HepG2 (cell line): ENCODE measurements at regions not wholly inside any gene's neighbourhood (a gene's known extent, or its start where the extent isn't known, plus 50 kb on each side); places are given as distances from the start of the nearest gene placed in this dataset.

Experiments used
- ATAC-seq: fragments of 200-7000 bp; cut with Tn5 transposase; 3 replicates; pipeline ENCODE4 v1.9.1; 2020; ENCODE audit warnings: mild to moderate bottlenecking, moderate library complexity
- BruUV-seq: library from RNA; stranded (reverse); fragments of 400-500 nt; replicated peaks from 2 replicates; lab custom pipeline; 2021; lab: Mats Ljungman, UMichigan
- CTCF ChIA-PET: fragments of 300-600 bp; formaldehyde crosslinking; extraction: SDS; loops from one replicate; lab custom pipeline; 2021; ENCODE audit warnings: low total read pairs, inconsistent platforms, low intra/inter-chr PET ratio; lab: Yijun Ruan, JAX
- POLR2A ChIA-PET: fragments of 350-600 bp; sonication (Branson Sonifier 250); formaldehyde crosslinking; loops from one replicate; lab custom pipeline; 2020; ENCODE audit warnings: antibody characterized with exemption, inconsistent platforms; lab: Yijun Ruan, JAX
- DNase-seq: peaks from one replicate; pipeline ENCODE4 v3.0.0-alpha.2; 2015; ENCODE audit warnings: low spot score
- FAIRE-seq: peaks from 3 replicates; lab custom pipeline; 2011; peaks lifted over from hg19 to GRCh38; lab: Jason Lieb, UNC
- H2AFZ ChIP-seq: one replicate; pipeline ENCODE4 v1.6.1; 2011; ENCODE audit warnings: low read length, inconsistent platforms
- H3K27ac ChIP-seq: fragments of 300-600 bp; 3 replicates; pipeline ENCODE4 v1.8.0; 2011; ENCODE audit warnings: mixed run types, mild to moderate bottlenecking, mixed read lengths, low read length, inconsistent platforms; ENCODE audit not compliant: insufficient read depth; ENCODE audit errors: extremely low read length
- H3K27me3 ChIP-seq, 2 experiments: fragments of 200-600 bp in 1 of 2; 2 replicates in 1 of 2; 3 replicates in 1 of 2; pipeline versions ENCODE4 v1.6.0 to v1.8.0; 2011; ENCODE audit warnings: low read length in 2 of 2, mild to moderate bottlenecking in 2 of 2, moderate library complexity in 2 of 2, inconsistent platforms in 1 of 2; ENCODE audit not compliant: insufficient read depth in 2 of 2, control insufficient read depth in 1 of 2
- H3K36me3 ChIP-seq, 2 experiments: fragments of 200-600 bp in 1 of 2; replicated peaks in 1 of 2; 2 replicates in 1 of 2; 3 replicates in 1 of 2; pipeline versions ENCODE4 v1.5.1 to v1.8.0; 2011; ENCODE audit warnings: low read length in 2 of 2, inconsistent platforms in 1 of 2; ENCODE audit not compliant: insufficient read depth in 2 of 2, control insufficient read depth in 1 of 2
- H3K4me1 ChIP-seq: 2 replicates; pipeline ENCODE4 v1.5.1; 2012; ENCODE audit warnings: low read length, inconsistent platforms; ENCODE audit not compliant: insufficient read depth
- H3K4me2 ChIP-seq: 2 replicates; pipeline ENCODE4 v1.6.0; 2011; ENCODE audit warnings: low read depth, low read length, inconsistent platforms
- H3K4me3 ChIP-seq, 3 experiments: fragments of 200-600 bp in 1 of 3; sonication (generic), shearing (Covaris generic) in 1 of 3; replicated peaks in 1 of 3; 2 replicates each; pipeline ENCODE4 v1.5.1; 2011 to 2016; ENCODE audit warnings: low read length in 3 of 3, inconsistent platforms in 2 of 3, low read depth in 2 of 3, mild to moderate bottlenecking in 2 of 3, control low read depth in 1 of 3, mixed read lengths in 1 of 3; ENCODE audit not compliant: insufficient read depth in 1 of 3
- H3K79me2 ChIP-seq: one replicate; pipeline ENCODE4 v1.6.1; 2011; ENCODE audit warnings: low read length, inconsistent platforms; ENCODE audit not compliant: insufficient read depth
- H3K9ac ChIP-seq: 2 replicates; pipeline ENCODE4 v1.6.0; 2011; ENCODE audit warnings: mild to moderate bottlenecking, low read depth, low read length, inconsistent platforms; ENCODE audit not compliant: insufficient read depth
- H3K9me3 ChIP-seq: 2 replicates; pipeline ENCODE4 v1.5.1; 2012; ENCODE audit warnings: mild to moderate bottlenecking, low read length
- H4K20me1 ChIP-seq: 2 replicates; pipeline ENCODE4 v1.6.0; 2011; ENCODE audit warnings: inconsistent platforms, mild to moderate bottlenecking, low read length, moderate library complexity; ENCODE audit not compliant: insufficient read depth
- CBFB ChIP-seq: sonication (generic); formaldehyde crosslinking; IDR thresholded peaks from 2 replicates; pipeline ENCODE4 v1.4.0; 2020; ENCODE audit warnings: missing genetic modification reagents
- YEATS4 ChIP-seq: sonication (generic); formaldehyde crosslinking; IDR thresholded peaks from 2 replicates; pipeline ENCODE4 v1.4.0; 2020; ENCODE audit warnings: missing genetic modification reagents, borderline replicate concordance
- in situ Hi-C: cut with HindIII; loops from 2 replicates; pipeline ENCODE4 v1.10.0; 2017; ENCODE audit warnings: low pct_unique_long_range_greater_than_20kb; ENCODE audit not compliant: extremely low pct_ligation_motif_present
- intact Hi-C: fragments of 100-400 bp; cut with micrococcal nuclease; formaldehyde crosslinking; loops from one replicate; pipeline ENCODE4 v1.10.0; 2022; ENCODE audit not compliant: unreplicated experiment
- TF ChIP-seq, protein P1 (sequence below): sonication (generic); formaldehyde crosslinking; conservative IDR thresholded peaks from 2 replicates; pipeline ENCODE4 v1.4.0; 2020; ENCODE audit warnings: mild to moderate bottlenecking, missing genetic modification reagents, moderate library complexity
- TF ChIP-seq, protein P2 (sequence below): sonication (generic); formaldehyde crosslinking; IDR thresholded peaks from 2 replicates; pipeline ENCODE4 v1.5.0; 2020; ENCODE audit warnings: mild to moderate bottlenecking, missing genetic modification reagents, borderline replicate concordance

DNA sequence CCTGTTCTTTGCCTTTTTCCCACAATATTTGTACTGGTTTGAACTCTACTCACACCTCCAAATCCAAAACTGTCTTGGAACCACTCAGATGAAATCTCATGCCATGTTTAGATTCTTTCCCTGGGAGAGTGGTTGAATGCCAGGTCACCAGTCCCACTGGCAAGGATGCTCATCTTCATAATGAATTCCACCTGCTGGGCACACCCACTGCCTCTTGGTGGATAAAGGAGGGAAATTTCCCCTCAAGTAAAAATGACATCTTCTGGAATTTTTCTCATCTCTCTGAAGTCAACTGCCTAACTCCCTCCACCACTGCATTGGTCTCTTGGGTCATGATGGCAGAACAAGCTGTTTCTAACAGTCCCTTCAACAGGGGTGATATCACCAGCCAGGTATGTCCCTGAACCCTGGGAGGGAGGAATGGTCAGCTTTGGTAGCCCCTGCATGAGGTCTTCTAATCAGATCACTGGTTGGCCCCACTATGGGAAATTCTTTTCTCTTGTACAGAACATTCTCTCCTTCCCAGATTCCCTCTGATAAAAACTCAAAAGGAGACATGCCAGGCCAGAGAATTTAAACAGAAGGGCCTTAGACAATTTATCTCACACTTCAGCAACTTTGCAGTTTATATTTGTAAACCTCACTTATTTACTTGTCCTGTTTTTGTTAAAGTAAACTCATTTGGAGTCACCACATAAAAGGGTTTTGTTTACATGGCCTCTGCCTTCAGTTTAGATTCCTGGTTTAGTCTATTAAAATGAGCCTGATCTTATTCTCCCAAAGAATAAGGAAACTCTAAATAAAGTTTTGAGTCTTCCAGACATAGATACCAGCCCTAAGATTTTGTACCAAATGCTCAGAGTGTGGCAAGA is 143.4 kb downstream of the WNT5A start:
- H3K79me2 ChIP-seq, result no peaks in the 10 kb centered on the region
- H3K9me3 ChIP-seq, result no peaks in the 10 kb centered on the region
- intact Hi-C loops, result no loop called here
- no peak overlapping the region for H3K9ac ChIP-seq
- H3K27me3 ChIP-seq, result no peaks in the 10 kb centered on the region
- H3K4me1 ChIP-seq, result no peaks in the 10 kb centered on the region
- no peak for ATAC-seq
- no peaks in the 10 kb centered on the region for H3K36me3 ChIP-seq
- CTCF ChIA-PET, result no interaction called here
- no peak overlapping the region for H3K27ac ChIP-seq
- H3K4me2 ChIP-seq, result no peak overlapping the region
- no peak overlapping the region for H2AFZ ChIP-seq
- POLR2A ChIA-PET, result no interaction called here
- DNase-seq, result no peak
- in situ Hi-C loops, result no loop called here
- TF ChIP-seq, protein P1, sequence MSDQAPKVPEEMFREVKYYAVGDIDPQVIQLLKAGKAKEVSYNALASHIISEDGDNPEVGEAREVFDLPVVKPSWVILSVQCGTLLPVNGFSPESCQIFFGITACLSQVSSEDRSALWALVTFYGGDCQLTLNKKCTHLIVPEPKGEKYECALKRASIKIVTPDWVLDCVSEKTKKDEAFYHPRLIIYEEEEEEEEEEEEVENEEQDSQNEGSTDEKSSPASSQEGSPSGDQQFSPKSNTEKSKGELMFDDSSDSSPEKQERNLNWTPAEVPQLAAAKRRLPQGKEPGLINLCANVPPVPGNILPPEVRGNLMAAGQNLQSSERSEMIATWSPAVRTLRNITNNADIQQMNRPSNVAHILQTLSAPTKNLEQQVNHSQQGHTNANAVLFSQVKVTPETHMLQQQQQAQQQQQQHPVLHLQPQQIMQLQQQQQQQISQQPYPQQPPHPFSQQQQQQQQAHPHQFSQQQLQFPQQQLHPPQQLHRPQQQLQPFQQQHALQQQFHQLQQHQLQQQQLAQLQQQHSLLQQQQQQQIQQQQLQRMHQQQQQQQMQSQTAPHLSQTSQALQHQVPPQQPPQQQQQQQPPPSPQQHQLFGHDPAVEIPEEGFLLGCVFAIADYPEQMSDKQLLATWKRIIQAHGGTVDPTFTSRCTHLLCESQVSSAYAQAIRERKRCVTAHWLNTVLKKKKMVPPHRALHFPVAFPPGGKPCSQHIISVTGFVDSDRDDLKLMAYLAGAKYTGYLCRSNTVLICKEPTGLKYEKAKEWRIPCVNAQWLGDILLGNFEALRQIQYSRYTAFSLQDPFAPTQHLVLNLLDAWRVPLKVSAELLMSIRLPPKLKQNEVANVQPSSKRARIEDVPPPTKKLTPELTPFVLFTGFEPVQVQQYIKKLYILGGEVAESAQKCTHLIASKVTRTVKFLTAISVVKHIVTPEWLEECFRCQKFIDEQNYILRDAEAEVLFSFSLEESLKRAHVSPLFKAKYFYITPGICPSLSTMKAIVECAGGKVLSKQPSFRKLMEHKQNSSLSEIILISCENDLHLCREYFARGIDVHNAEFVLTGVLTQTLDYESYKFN (CRISPR knock-in tag), result no peak
- TF ChIP-seq, protein P2, sequence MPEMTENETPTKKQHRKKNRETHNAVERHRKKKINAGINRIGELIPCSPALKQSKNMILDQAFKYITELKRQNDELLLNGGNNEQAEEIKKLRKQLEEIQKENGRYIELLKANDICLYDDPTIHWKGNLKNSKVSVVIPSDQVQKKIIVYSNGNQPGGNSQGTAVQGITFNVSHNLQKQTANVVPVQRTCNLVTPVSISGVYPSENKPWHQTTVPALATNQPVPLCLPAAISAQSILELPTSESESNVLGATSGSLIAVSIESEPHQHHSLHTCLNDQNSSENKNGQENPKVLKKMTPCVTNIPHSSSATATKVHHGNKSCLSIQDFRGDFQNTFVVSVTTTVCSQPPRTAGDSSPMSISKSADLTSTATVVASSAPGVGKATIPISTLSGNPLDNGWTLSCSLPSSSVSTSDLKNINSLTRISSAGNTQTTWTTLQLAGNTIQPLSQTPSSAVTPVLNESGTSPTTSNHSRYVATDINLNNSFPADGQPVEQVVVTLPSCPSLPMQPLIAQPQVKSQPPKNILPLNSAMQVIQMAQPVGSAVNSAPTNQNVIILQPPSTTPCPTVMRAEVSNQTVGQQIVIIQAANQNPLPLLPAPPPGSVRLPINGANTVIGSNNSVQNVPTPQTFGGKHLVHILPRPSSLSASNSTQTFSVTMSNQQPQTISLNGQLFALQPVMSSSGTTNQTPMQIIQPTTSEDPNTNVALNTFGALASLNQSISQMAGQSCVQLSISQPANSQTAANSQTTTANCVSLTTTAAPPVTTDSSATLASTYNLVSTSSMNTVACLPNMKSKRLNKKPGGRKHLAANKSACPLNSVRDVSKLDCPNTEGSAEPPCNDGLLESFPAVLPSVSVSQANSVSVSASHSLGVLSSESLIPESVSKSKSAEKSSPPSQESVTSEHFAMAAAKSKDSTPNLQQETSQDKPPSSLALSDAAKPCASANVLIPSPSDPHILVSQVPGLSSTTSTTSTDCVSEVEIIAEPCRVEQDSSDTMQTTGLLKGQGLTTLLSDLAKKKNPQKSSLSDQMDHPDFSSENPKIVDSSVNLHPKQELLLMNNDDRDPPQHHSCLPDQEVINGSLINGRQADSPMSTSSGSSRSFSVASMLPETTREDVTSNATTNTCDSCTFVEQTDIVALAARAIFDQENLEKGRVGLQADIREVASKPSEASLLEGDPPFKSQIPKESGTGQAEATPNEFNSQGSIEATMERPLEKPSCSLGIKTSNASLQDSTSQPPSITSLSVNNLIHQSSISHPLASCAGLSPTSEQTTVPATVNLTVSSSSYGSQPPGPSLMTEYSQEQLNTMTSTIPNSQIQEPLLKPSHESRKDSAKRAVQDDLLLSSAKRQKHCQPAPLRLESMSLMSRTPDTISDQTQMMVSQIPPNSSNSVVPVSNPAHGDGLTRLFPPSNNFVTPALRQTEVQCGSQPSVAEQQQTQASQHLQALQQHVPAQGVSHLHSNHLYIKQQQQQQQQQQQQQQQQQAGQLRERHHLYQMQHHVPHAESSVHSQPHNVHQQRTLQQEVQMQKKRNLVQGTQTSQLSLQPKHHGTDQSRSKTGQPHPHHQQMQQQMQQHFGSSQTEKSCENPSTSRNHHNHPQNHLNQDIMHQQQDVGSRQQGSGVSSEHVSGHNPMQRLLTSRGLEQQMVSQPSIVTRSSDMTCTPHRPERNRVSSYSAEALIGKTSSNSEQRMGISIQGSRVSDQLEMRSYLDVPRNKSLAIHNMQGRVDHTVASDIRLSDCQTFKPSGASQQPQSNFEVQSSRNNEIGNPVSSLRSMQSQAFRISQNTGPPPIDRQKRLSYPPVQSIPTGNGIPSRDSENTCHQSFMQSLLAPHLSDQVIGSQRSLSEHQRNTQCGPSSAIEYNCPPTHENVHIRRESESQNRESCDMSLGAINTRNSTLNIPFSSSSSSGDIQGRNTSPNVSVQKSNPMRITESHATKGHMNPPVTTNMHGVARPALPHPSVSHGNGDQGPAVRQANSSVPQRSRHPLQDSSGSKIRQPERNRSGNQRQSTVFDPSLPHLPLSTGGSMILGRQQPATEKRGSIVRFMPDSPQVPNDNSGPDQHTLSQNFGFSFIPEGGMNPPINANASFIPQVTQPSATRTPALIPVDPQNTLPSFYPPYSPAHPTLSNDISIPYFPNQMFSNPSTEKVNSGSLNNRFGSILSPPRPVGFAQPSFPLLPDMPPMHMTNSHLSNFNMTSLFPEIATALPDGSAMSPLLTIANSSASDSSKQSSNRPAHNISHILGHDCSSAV (CRISPR knock-in tag), result no peak
- TF ChIP-seq CBFB (CRISPR knock-in tag) (no peak), YEATS4 (CRISPR knock-in tag) (no peak)
- BruUV-seq, result no TSS peak
- no peaks in the 10 kb centered on the region for H4K20me1 ChIP-seq
- no peak for FAIRE-seq
- H3K4me3 ChIP-seq, result no peak overlapping the region
